ENCODE measurements at regions not wholly inside any gene's neighbourhood (a gene's known extent, or its start where the extent isn't known, plus 50 kb on each side); places are given as distances from the start of the nearest gene placed in this dataset.

- no peak for DNase-seq (ENCODE audit: low read depth in 4 of 4, low spot score in 3 of 4)
Observed at GRCh38 chr2:59015027-59015426, 773.9 kb upstream of the FANCL start.

GRCh38 chr2:59012971-59013370 is 771.8 kb upstream of the FANCL start:
- no peak for DNase-seq (ENCODE audit: low read depth in 4 of 4, low spot score in 3 of 4)

DNA sequence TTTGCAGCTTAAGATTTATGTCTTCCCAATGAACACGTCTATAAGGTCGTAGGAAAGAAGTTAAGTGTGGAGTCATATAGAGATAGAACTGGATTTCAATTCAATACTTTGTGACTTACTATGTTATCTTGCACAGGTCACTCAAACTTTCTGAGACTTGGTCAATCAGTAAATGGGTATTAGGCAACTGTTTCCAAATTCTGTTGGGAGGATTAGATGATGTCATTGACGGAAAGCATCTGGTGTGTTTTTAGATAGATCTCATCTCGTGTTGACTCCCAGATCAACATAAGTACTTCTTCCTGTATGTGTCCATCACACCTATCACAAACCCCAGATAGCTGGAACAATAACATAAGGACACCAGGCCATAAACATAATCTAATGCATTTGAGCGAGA is 771.1 kb upstream of the FANCL start:
- DNase-seq (ENCODE audit: low read depth in 4 of 4, low spot score in 3 of 4): no peak

GRCh38 chr2:59008950-59009349 is 767.8 kb upstream of the FANCL start:
- DNase-seq (ENCODE audit: low read depth in 4 of 4, low spot score in 3 of 4): no peak

DNA sequence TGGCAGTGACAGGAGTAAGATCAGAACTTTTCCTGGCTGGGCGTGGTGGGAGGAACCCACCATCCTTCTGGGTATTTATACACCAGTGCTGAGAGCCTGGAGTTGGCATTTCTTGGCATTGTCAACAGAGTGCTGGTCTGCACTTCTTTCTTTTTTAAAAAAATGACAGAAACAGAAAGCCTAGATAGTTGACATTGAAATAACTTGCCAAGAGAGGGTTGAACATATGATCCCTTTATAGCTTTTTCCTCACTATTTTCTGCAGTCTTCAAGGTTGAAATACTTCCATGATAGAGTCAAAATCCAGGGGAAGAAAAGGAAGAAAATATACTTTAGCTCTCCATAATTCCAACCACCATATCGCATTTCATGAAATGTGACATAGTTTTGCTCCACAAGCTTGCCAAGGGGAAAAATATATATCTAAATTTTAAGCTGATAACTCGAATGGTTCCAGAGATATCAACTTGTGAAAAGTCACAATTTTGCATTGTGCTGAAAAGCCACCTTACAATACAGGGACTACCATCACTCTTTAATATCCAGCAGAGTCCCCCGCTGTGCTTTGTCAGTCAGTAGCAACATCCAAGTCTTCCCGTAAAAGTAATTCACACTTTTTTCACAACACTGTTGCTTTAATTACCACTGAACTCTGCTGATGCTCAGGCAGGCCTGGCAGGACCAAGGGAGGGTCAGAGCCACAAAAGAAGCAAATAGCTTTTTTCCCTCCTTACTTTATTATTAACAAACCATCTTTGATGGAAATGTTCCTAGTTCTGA is 764.9 kb upstream of the FANCL start:
- DNase-seq (ENCODE audit: low read depth in 4 of 4, low spot score in 3 of 4): no peak

DNA sequence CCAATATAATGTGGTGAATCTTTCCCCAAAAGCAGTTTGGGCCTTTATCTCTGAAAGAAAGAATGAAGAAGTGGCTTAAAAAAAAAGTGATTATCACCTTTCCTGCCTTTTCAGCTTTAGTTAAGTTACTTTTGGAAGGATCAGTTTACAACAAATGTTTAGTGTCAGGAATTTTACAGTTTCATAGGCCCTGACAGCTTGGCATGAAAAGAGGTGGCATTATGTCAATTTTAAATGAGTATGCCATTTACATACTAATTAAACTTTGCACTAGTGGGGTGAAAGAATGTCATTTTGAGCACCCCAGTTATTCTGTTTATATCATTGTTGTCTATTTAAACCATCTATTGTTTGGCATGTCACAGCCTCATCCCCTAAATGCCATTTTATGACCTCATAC is 763.5 kb upstream of the FANCL start:
- DNase-seq (ENCODE audit: low read depth in 4 of 4, low spot score in 3 of 4): no peak

GRCh38 chr2:59000796-59001195 is 759.7 kb upstream of the FANCL start:
- no peak for DNase-seq (ENCODE audit: low read depth in 4 of 4, low spot score in 3 of 4)

- no peak for DNase-seq (ENCODE audit: low read depth in 4 of 4, low spot score in 3 of 4)
Observed at GRCh38 chr2:58992062-58992706, 751.1 kb upstream of the FANCL start.

GRCh38 chr2:58991357-58991756 is 750.2 kb upstream of the FANCL start:
- DNase-seq (ENCODE audit: low read depth in 4 of 4, low spot score in 3 of 4): no peak

- no peak for DNase-seq (ENCODE audit: low read depth in 4 of 4, low spot score in 3 of 4)
Observed at GRCh38 chr2:58985541-58985940, 744.4 kb upstream of the FANCL start.

DNA sequence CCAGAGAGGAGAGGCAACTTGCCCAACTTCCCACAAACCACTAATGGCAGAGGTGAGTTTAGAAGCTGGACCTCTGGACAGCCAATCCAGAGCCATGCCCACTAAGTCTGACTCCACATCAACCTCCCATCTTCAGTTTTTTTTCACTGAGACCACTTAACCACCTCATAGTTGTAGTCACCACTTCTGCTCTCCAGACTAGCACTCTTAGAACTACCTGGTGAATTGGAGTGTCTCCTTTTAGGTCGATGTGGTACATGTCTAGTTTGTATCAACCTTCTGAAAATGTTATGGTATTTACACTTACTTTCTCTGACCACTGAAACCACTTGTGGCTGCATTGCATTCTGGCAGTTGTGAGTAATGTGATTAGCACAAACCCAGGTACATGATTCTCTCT is 743.6 kb upstream of the FANCL start:
- DNase-seq (ENCODE audit: low read depth in 4 of 4, low spot score in 3 of 4): no peak

DNA sequence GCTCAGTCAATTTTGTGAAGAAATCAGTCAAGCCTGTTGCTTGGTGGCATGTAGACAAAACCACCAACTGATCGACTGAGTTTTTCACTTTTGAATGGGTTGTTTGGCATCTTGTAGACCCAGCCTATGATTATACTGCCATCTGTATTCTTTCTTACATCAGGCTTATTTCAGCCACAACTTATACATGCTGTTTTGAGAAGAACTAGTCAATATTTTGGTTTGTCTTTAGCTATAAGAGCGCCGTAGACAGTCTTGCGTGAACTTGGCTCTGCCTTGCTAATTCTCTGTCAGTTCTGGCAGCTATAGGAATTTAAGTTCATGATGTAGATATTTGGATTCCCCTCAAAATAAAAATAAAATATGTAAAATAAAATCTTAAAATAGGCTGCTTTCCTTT is 742.0 kb upstream of the FANCL start:
- no peak for DNase-seq (ENCODE audit: low read depth in 4 of 4, low spot score in 3 of 4)

DNA sequence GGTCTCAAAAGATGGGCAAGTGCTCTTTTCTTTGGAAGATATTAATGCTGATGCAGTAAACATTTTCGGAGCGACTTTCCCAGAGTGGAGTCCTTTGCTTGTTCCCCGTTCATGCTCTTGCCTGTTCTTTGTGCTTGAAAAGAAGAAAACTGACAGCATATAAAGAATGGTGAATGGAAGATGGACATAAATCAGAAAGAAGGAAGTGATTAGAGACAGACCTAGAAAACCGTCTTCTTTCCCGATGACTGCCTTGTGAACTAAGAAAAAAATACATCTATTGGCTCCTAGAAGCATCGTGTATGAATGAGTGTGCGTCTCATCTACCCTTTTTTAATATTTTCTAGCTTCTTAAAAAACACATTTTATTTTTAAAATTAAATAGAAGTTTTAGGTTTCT is 740.1 kb upstream of the FANCL start:
- DNase-seq (ENCODE audit: low read depth in 4 of 4, low spot score in 3 of 4): no peak

DNA sequence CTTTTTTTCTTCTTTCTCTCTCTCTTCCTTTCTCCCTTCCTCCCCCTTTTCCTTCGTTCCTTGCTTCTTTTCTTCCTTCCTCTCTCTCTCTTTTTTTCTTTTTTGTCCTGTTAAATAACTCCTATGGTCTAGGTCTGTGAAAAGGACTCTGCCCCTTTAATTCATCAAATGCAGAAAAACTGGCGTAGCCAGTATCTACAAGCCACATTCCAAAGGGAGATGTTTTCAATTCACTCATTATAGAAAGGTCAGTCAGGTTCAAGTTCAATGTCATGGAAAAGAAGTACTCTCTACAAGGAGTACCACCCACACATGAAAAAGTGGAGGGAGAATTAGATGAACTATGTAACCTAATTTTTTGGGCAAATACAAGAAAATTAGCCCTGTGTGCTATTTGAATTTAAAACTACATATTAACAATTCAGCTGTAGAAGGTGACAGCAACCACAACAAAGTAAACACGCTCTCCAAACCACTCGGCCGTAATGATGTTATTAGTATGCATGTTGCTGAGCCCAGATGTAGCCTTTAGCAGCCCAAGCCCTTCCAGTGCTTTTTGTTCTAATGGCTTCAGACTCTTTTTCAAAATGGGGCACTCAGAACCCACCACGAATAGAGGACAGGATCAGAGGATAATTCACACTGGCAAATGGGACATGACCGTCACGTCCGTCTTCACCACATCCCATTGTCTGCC is 735.4 kb upstream of the FANCL start:
- peak in 1 of 4 donors; percentile 12 for DNase-seq (ENCODE audit: low read depth in 4 of 4, low spot score in 3 of 4)

- no peak for DNase-seq (ENCODE audit: low read depth in 4 of 4, low spot score in 3 of 4)
Observed at GRCh38 chr2:58974881-58975280, 733.8 kb upstream of the FANCL start.

GRCh38 chr2:58974426-58974825 is 733.3 kb upstream of the FANCL start:
- no peak for DNase-seq (ENCODE audit: low read depth in 4 of 4, low spot score in 3 of 4)

DNA sequence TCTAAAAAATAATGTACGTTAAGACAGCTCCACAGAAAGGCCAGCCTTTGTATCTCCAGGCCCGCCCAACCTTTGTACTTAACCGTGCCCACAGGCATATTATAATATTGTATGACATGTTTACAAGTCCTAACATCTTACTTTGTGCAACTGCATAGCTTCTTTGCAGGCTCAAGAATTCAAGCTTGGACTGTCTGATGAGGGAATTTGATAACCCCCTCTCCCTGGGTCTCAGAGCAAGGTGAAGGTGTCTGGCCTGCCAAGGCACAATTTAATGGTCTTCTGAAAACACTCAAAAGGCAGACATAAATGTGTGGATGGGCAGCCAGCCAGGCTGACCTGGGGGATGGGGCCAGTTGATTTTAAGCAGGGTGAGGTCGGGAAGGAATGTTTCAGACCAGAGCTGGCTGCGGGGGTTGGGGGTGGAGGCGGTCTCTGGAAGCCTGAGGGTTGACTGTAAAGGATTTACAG is 732.7 kb upstream of the FANCL start:
- peak in 1 of 4 donors; percentile 10 for DNase-seq (ENCODE audit: low read depth in 4 of 4, low spot score in 3 of 4)

GRCh38 chr2:58972737-58973136 is 731.6 kb upstream of the FANCL start:
- DNase-seq (ENCODE audit: low read depth in 4 of 4, low spot score in 3 of 4): no peak

DNA sequence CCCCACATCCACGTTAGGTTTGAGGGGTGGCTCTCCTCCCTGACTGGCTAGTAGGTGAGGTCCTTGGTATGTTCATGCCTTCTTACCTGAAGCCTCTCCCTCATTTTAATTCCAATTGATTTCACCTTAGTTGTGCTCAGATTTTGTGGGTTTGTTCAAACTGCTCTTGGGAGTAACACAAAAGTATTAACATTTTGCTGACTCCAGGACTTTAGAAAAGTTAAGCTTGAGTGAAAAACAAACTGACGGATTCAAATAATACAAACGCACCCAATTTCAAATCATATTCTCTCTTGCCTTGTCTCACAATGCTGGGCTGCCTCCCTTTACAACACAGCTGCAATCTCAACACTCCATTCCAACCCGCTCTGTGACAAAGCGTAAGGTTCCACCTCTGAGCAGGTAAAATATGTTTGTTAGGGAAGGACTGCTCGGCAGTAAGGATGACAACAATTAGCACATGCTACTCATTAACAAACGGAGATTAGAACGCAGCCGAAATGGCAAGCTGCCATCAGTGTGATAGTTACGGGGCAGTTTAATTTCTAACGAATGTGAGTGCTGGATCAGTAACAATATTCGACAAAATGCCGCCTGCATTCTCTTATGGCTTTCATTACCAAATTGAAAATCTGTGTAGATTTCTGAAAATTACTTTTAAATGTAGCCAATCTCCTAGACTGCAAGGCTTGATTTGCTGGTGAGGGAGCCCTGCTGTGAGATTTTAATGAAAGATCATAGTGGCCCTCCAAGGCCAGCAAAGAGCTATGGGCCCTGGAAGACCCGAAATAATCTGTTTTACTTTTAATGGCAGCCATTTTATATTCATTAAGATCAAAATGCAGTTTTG is 730.6 kb upstream of the FANCL start:
- no peak for DNase-seq (ENCODE audit: low read depth in 4 of 4, low spot score in 3 of 4)

- DNase-seq (ENCODE audit: low read depth in 4 of 4, low spot score in 3 of 4): no peak
Observed at GRCh38 chr2:58970365-58970764, 729.2 kb upstream of the FANCL start.

DNA sequence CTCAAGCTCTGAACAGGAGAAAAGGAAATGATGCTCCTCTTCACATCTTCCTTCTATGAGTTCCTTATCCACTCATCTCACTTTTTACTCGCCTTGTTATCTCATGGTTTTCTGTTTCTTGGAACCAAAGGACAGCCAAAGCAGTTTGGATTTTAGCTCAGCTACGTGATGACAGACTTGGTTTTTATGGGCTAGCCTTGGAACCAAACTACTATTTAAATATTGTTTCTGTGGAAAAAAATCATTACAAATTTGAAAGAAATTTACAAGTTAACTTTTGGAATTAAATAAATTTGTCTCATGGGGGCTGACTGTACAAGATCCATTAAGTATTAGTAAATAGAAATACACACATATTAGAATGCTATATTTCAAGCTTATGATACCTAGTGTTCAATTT is 727.8 kb upstream of the FANCL start:
- DNase-seq (ENCODE audit: low read depth in 4 of 4, low spot score in 3 of 4): no peak

Data from right renal pelvis (tissue), 4 donors.